A673 (cell line): ENCODE measurements at regions not wholly inside any gene's neighbourhood (a gene's known extent, or its start where the extent isn't known, plus 50 kb on each side); places are given as distances from the start of the nearest gene placed in this dataset.

Experiments used
- CTCF ChIP-seq: fragments of 300-800, 200-600 bp; sonication (generic); conservative IDR thresholded peaks from 2 replicates; pipeline ENCODE4 v1.5.1; 2017; ENCODE audit warnings: low read depth, mild to moderate bottlenecking, antibody characterized with exemption, low read length, moderate library complexity, mixed read lengths
- EZH2 ChIP-seq: fragments of 200-600 bp; sonication (generic); IDR thresholded peaks from 2 replicates; pipeline ENCODE4 v1.6.1; 2017; ENCODE audit warnings: borderline replicate concordance, low read depth, mild to moderate bottlenecking, mixed read lengths, antibody characterized with exemption, low read length; ENCODE audit not compliant: poor library complexity, severe bottlenecking

DNA sequence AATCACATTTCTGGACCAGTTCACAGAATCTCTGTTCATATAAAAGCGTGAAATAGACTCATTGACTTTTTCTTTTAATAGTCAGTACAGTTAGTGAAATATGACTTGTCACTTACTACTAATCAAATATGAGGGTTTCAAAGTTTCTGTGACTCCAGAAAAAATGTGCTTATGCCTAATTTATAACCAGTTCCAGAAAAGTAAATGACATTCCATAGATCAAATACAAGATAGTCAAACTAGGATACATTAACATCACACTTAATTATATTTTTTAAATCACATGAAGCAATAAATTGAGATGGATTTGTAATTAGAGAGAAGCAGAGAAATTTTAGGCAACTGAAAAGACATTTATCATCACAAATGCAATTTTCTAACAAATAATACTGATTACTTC lies 491.4 kb downstream of the KIF20B start:
- no peak for TF ChIP-seq EZH2
- no peak for TF ChIP-seq CTCF
